Tibial artery (tissue), 4 donors: ENCODE measurements at regions not wholly inside any gene's neighbourhood (a gene's known extent, or its start where the extent isn't known, plus 50 kb on each side); places are given as distances from the start of the nearest gene placed in this dataset.

Source experiments
- DNase-seq, 2 donors: peaks; one replicate each; pipeline ENCODE4 v3.0.0-alpha.2; 2019
- H3K27ac ChIP-seq, 2 donors: fragments of 200-600 bp; sonication (generic) in 1 of 2; 1 replicate in 1 of 2; 2 replicates in 1 of 2; pipeline ENCODE4 v1.5.1; 2018 to 2019; ENCODE audit warnings: mild to moderate bottlenecking in 1 of 2
- H3K27me3 ChIP-seq, 2 donors: fragments of 200-600 bp; sonication (generic) in 1 of 2; one replicate each; pipeline versions ENCODE4 v1.5.1 to v1.6.0; 2016 to 2019
- H3K36me3 ChIP-seq, 3 donors: fragments of 200-600 bp; sonication (generic) in 2 of 3; one replicate each; pipeline ENCODE4 v1.5.1; 2016 to 2019; ENCODE audit warnings: mild to moderate bottlenecking in 2 of 3
- H3K4me1 ChIP-seq, 4 donors: fragments of 200-600 bp; sonication (generic) in 2 of 4; 1 replicate in 3 of 4; 2 replicates in 1 of 4; pipeline ENCODE4 v1.5.1; 2016 to 2019
- H3K4me3 ChIP-seq, 2 donors: fragments of 200-600 bp; sonication (generic) in 1 of 2; 1 replicate in 1 of 2; 2 replicates in 1 of 2; pipeline ENCODE4 v1.5.1; 2018 to 2019; ENCODE audit warnings: mild to moderate bottlenecking in 2 of 2
- H3K9me3 ChIP-seq, 3 donors: fragments of 200-600 bp; sonication (generic) in 1 of 3; one replicate each; pipeline ENCODE4 v1.5.1; 2016 to 2019
- intact Hi-C: fragments of 100-400 bp; cut with DNase I; formaldehyde crosslinking; loops from one replicate; pipeline ENCODE4 v1.15.0; 2023; ENCODE audit warnings: low total_unique reads
- TF ChIP-seq, protein P1 (sequence below), 2 experiments: fragments of 200-600 bp in 1 of 2; fragments of 450-650 bp in 1 of 2; IDR thresholded peaks; one replicate each; pipeline ENCODE4 v1.5.1; 2017 to 2019; ENCODE audit warnings: antibody characterized with exemption in 2 of 2, mild to moderate bottlenecking in 1 of 2, moderate library complexity in 1 of 2

DNA sequence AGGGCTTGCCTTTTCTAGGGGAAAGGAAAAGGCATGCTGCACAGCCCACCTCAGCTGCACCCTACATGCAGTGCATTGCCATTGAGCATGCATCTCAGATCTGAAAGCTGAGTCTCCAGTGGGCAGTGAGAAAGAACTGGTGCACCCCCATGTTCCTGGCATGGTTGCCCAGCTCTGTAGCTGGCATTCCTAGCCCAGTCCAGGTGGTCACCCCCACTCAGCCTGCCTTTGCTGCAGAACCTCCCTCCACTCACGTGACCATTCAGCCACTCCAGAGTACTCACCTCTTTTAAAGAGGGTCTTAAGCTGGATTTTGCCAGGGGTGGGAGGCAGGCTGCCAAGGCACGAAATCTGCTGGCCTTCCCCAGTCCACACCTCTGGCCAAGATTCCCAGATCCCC lies 208.6 kb upstream of the TOPAZ1 start:
- TF ChIP-seq, protein P1, sequence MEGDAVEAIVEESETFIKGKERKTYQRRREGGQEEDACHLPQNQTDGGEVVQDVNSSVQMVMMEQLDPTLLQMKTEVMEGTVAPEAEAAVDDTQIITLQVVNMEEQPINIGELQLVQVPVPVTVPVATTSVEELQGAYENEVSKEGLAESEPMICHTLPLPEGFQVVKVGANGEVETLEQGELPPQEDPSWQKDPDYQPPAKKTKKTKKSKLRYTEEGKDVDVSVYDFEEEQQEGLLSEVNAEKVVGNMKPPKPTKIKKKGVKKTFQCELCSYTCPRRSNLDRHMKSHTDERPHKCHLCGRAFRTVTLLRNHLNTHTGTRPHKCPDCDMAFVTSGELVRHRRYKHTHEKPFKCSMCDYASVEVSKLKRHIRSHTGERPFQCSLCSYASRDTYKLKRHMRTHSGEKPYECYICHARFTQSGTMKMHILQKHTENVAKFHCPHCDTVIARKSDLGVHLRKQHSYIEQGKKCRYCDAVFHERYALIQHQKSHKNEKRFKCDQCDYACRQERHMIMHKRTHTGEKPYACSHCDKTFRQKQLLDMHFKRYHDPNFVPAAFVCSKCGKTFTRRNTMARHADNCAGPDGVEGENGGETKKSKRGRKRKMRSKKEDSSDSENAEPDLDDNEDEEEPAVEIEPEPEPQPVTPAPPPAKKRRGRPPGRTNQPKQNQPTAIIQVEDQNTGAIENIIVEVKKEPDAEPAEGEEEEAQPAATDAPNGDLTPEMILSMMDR (IDR thresholded peaks at IDR 0.05): no peak
- Histone ChIP-seq H3K36me3 (no peaks in the 10 kb centered on the region), H3K4me1 (no peaks in the 10 kb centered on the region), H3K9me3 (no peaks in the 10 kb centered on the region), H3K27me3 (peaks cover 0 to 18% of the 10 kb centered on the region in 2 donors), H3K4me3 (no peak overlapping the region), H3K27ac (no peak overlapping the region)
- intact Hi-C loops: no loop called here
- DNase-seq: no peak

- Histone ChIP-seq H3K4me3 (no peak overlapping the region), H3K36me3 (no peaks in the 10 kb centered on the region), H3K4me1 (no peaks in the 10 kb centered on the region), H3K27me3 (peaks cover 0 to 11% of the 10 kb centered on the region in 2 donors), H3K9me3 (no peaks in the 10 kb centered on the region), H3K27ac (no peak overlapping the region)
- intact Hi-C loops: no loop called here
- TF ChIP-seq, protein P1 (IDR thresholded peaks at IDR 0.05): no peak
- no peak for DNase-seq
Measured at GRCh38 chr3:44036850-44037249, 204.8 kb upstream of the TOPAZ1 start.

DNA sequence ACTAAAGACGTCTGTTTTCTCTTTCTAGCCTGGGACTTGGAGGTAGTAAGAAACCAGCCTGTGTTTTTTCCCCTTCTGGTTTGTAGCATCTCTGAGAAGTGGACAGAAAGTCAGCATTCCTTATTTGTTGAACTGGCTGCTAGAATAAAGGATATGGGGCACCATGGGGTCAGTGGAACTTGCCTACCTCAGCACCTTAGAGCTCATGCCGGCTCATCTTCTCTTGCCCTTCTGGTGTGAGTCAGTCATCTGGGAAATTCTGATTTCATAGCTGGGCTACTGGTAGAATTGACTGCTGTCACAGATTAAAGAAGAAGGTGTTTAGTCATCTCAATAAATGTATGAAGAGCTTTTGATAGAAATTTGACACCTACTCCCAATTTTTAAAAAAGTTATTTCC lies 202.7 kb upstream of the TOPAZ1 start:
- Histone ChIP-seq H3K4me1 (no peaks in the 10 kb centered on the region), H3K27me3 (peaks cover 0 to 9% of the 10 kb centered on the region in 2 donors), H3K27ac (no peak overlapping the region), H3K4me3 (no peak overlapping the region), H3K9me3 (no peaks in the 10 kb centered on the region), H3K36me3 (no peaks in the 10 kb centered on the region)
- TF ChIP-seq, protein P1 (IDR thresholded peaks at IDR 0.05): no peak
- DNase-seq: no peak
- intact Hi-C loops: no loop called here

GRCh38 chr3:44041726-44042125 lies 200.0 kb upstream of the TOPAZ1 start:
- Histone ChIP-seq H3K36me3 (no peaks in the 10 kb centered on the region), H3K27me3 (peaks cover 0 to 6% of the 10 kb centered on the region in 2 donors), H3K4me1 (no peaks in the 10 kb centered on the region), H3K27ac (no peak overlapping the region), H3K4me3 (no peak overlapping the region), H3K9me3 (no peaks in the 10 kb centered on the region)
- no peak for DNase-seq
- intact Hi-C loops: no loop called here
- TF ChIP-seq, protein P1 (IDR thresholded peaks at IDR 0.05): no peak

GRCh38 chr3:44042772-44043171 lies 198.9 kb upstream of the TOPAZ1 start:
- intact Hi-C loops: no loop called here

More at GRCh38 chr3:44042772-44043171, 198.9 kb upstream of the TOPAZ1 start:
- Histone ChIP-seq H3K9me3 (no peaks in the 10 kb centered on the region), H3K4me1 (no peaks in the 10 kb centered on the region), H3K27me3 (peaks cover 0 to 2% of the 10 kb centered on the region in 2 donors), H3K36me3 (no peaks in the 10 kb centered on the region), H3K27ac (no peak overlapping the region), H3K4me3 (no peak overlapping the region)
- DNase-seq: no peak
- TF ChIP-seq, protein P1 (IDR thresholded peaks at IDR 0.05): no peak
